ENCODE measurements at regions not wholly inside any gene's neighbourhood (a gene's known extent, or its start where the extent isn't known, plus 50 kb on each side); places are given as distances from the start of the nearest gene placed in this dataset.

DNA sequence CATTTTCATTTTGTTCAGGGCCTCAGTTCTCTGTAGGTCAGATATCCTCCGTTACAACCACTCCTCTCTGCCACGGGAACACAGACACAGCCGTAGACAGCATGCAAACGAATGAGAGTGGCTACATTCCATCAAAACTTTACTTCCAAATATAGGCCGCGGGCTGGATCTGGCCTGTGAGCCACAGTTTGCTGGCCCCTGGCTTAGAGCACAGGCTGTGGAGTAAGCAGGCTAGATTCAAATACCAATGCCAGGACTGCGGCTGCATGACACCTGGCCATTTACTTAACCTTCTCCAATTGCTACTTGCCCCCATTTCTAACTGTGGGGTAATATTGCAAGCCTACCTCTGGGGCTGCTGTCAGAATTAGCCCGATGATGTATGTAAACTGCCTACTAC lies 325.8 kb upstream of the POU3F3 start:
- Histone ChIP-seq H3K4me1 (ENCODE audit: control insufficient read depth, extremely low read depth, insufficient read depth, low read length) (no peaks in the 10 kb centered on the region), H3K9ac (ENCODE audit: insufficient read depth, low read length) (no peak overlapping the region), H3K27ac (ENCODE audit: insufficient read depth, low read length) (no peak overlapping the region), H2AFZ (ENCODE audit: low read length) (no peak overlapping the region), H3K79me2 (ENCODE audit: control insufficient read depth, insufficient read depth, low read length) (no peaks in the 10 kb centered on the region), H3K36me3 (ENCODE audit: control insufficient read depth, insufficient read depth, low read length) (no peaks in the 10 kb centered on the region), H4K20me1 (ENCODE audit: control insufficient read depth, extremely low read depth, insufficient read depth, low read length) (no peaks in the 10 kb centered on the region), H3K9me3 (ENCODE audit: control insufficient read depth, insufficient read depth, low read depth, low read length) (no peaks in the 10 kb centered on the region), H3K4me3 (replicated peaks in 1 of 4; ENCODE audit: control extremely low read depth in 1 of 4, insufficient read depth in 1 of 4, low read depth in 3 of 4, low read length in 4 of 4) (no peak overlapping the region), H3K4me2 (ENCODE audit: extremely low read depth, insufficient read depth, low read length) (no peak overlapping the region), H3K27me3 (ENCODE audit: control insufficient read depth, insufficient read depth, low read length) (no peaks in the 10 kb centered on the region)
- DNase-seq (ENCODE audit: low read depth in 2 of 2) = no peak
- TF ChIP-seq EZH2 (IDR thresholded peaks at IDR 0.05; ENCODE audit: low read length, missing control alignments) = no peak
- TF ChIP-seq, protein P1, sequence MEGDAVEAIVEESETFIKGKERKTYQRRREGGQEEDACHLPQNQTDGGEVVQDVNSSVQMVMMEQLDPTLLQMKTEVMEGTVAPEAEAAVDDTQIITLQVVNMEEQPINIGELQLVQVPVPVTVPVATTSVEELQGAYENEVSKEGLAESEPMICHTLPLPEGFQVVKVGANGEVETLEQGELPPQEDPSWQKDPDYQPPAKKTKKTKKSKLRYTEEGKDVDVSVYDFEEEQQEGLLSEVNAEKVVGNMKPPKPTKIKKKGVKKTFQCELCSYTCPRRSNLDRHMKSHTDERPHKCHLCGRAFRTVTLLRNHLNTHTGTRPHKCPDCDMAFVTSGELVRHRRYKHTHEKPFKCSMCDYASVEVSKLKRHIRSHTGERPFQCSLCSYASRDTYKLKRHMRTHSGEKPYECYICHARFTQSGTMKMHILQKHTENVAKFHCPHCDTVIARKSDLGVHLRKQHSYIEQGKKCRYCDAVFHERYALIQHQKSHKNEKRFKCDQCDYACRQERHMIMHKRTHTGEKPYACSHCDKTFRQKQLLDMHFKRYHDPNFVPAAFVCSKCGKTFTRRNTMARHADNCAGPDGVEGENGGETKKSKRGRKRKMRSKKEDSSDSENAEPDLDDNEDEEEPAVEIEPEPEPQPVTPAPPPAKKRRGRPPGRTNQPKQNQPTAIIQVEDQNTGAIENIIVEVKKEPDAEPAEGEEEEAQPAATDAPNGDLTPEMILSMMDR (conservative IDR thresholded peaks at IDR 0.05 in 1 of 2, IDR thresholded peaks at IDR 0.05 in 1 of 2; ENCODE audit: low read depth in 1 of 2, low read length in 2 of 2) = no peak

DNA sequence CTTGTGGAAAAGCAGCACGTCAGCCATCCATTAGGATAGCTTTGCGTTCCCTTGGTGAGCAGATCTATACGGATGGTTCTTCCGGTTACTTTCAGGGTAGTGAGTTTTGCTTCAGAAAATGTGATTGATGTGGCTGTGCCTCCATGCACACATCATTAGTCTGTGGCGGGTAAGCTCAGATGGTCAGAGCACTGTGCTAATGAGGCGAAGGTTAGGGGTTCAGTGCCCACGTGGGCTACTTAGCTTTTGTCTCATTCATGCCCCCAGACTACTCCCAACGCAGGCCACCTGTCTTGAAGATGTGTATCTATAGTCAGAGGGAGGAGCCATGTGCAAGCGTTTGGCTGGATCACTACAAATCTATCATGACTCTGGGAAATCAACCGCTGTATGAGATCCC lies 322.8 kb upstream of the POU3F3 start:
- Histone ChIP-seq H3K9ac (ENCODE audit: insufficient read depth, low read length) (no peak overlapping the region), H3K4me2 (ENCODE audit: extremely low read depth, insufficient read depth, low read length) (no peak overlapping the region), H3K27me3 (ENCODE audit: control insufficient read depth, insufficient read depth, low read length) (no peaks in the 10 kb centered on the region), H3K27ac (ENCODE audit: insufficient read depth, low read length) (no peak overlapping the region), H3K4me3 (replicated peaks in 1 of 4; ENCODE audit: control extremely low read depth in 1 of 4, insufficient read depth in 1 of 4, low read depth in 3 of 4, low read length in 4 of 4) (no peak overlapping the region), H3K79me2 (ENCODE audit: control insufficient read depth, insufficient read depth, low read length) (no peaks in the 10 kb centered on the region), H4K20me1 (ENCODE audit: control insufficient read depth, extremely low read depth, insufficient read depth, low read length) (no peaks in the 10 kb centered on the region), H3K4me1 (ENCODE audit: control insufficient read depth, extremely low read depth, insufficient read depth, low read length) (no peaks in the 10 kb centered on the region), H3K9me3 (ENCODE audit: control insufficient read depth, insufficient read depth, low read depth, low read length) (no peaks in the 10 kb centered on the region), H2AFZ (ENCODE audit: low read length) (no peak overlapping the region), H3K36me3 (ENCODE audit: control insufficient read depth, insufficient read depth, low read length) (no peaks in the 10 kb centered on the region)
- TF ChIP-seq EZH2 (IDR thresholded peaks at IDR 0.05; ENCODE audit: low read length, missing control alignments) = no peak
- TF ChIP-seq, protein P1 (conservative IDR thresholded peaks at IDR 0.05 in 1 of 2, IDR thresholded peaks at IDR 0.05 in 1 of 2; ENCODE audit: low read depth in 1 of 2, low read length in 2 of 2) = no peak
- DNase-seq (ENCODE audit: low read depth in 2 of 2) = no peak

DNA sequence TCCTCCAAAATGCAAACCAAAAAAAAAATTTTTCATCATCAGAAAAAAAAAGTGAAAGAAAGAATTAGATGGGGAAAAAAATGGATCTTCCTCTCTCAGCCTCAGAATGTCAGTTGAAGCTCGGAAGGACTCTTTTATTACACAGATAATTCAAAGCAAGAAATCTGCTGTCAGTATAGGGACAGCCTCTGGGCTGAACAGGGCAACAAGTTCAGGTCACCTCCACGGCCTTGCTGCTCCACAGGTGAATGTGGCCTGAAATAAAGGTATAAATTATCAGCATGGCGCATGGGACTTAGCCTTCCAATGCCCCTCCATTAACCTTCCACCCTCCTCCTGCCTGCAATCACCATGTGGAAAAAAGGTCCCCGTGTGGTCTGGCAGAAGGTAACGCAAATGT lies 316.8 kb upstream of the POU3F3 start:
- Histone ChIP-seq H3K9ac (ENCODE audit: insufficient read depth, low read length) (no peak overlapping the region), H3K4me3 (replicated peaks in 1 of 4; ENCODE audit: control extremely low read depth in 1 of 4, insufficient read depth in 1 of 4, low read depth in 3 of 4, low read length in 4 of 4) (no peak overlapping the region), H4K20me1 (ENCODE audit: control insufficient read depth, extremely low read depth, insufficient read depth, low read length) (no peaks in the 10 kb centered on the region), H3K4me2 (ENCODE audit: extremely low read depth, insufficient read depth, low read length) (no peak overlapping the region), H3K4me1 (ENCODE audit: control insufficient read depth, extremely low read depth, insufficient read depth, low read length) (no peaks in the 10 kb centered on the region), H3K9me3 (ENCODE audit: control insufficient read depth, insufficient read depth, low read depth, low read length) (no peaks in the 10 kb centered on the region), H2AFZ (ENCODE audit: low read length) (no peak overlapping the region), H3K27ac (ENCODE audit: insufficient read depth, low read length) (no peak overlapping the region), H3K36me3 (ENCODE audit: control insufficient read depth, insufficient read depth, low read length) (no peaks in the 10 kb centered on the region), H3K79me2 (ENCODE audit: control insufficient read depth, insufficient read depth, low read length) (no peaks in the 10 kb centered on the region), H3K27me3 (ENCODE audit: control insufficient read depth, insufficient read depth, low read length) (no peaks in the 10 kb centered on the region)
- no peak for DNase-seq (ENCODE audit: low read depth in 2 of 2)
- TF ChIP-seq, protein P1 (conservative IDR thresholded peaks at IDR 0.05 in 1 of 2, IDR thresholded peaks at IDR 0.05 in 1 of 2; ENCODE audit: low read depth in 1 of 2, low read length in 2 of 2) = no peak
- TF ChIP-seq EZH2 (IDR thresholded peaks at IDR 0.05; ENCODE audit: low read length, missing control alignments) = no peak

All from fibroblast of lung (primary cell).